A673 (cell line): ENCODE measurements at regions not wholly inside any gene's neighbourhood (a gene's known extent, or its start where the extent isn't known, plus 50 kb on each side); places are given as distances from the start of the nearest gene placed in this dataset.

ENCODE experiments used
- CTCF ChIP-seq: fragments of 300-800, 200-600 bp; sonication (generic); conservative IDR thresholded peaks from 2 replicates; pipeline ENCODE4 v1.5.1; 2017; ENCODE audit warnings: low read depth, mild to moderate bottlenecking, antibody characterized with exemption, low read length, moderate library complexity, mixed read lengths
- EZH2 ChIP-seq: fragments of 200-600 bp; sonication (generic); IDR thresholded peaks from 2 replicates; pipeline ENCODE4 v1.6.1; 2017; ENCODE audit warnings: borderline replicate concordance, low read depth, mild to moderate bottlenecking, mixed read lengths, antibody characterized with exemption, low read length; ENCODE audit not compliant: poor library complexity, severe bottlenecking

- no peak for TF ChIP-seq CTCF
- TF ChIP-seq EZH2: no peak
Measured at GRCh38 chr12:25819691-25820090, 138.8 kb upstream of the RASSF8 start.
